ENCODE measurements at regions not wholly inside any gene's neighbourhood (a gene's known extent, or its start where the extent isn't known, plus 50 kb on each side); places are given as distances from the start of the nearest gene placed in this dataset.
A peak's percentile ranks its signal among the peaks of the same experiment; 100 is the strongest.

DNA sequence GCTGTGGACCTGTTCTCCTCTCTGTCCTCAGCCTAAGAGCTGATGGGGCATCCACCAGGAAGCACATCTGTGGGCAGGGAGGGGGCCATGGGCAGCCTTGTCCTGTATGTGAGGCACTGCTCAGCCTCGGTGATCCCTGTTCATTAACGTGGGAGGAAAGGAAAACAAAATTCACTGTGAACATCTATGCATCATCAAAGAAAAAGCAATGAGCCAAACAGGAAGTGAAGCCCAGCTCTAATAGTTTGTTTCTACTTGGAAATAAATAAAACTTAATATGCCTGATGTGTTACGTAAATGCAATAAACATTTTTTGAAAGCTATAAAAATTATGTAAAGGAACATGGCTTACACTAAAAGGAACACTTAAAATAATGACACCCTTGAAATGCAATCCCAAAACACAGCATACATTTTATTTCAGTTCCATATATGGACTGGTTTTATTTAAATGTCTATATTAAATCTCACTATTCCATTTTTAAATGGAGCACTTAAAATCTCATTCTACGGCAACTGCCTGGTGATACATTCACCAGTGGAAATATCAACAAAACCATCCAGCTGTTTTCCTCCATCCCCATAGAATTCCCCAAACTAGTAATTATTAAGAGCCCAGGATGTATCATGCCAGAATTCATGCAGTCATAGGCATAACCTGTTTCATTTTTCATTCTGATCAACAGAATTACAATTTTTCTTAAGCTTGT is 78.3 kb downstream of the ZNF280B start:
- H3K27ac ChIP-seq: no peak overlapping the region
- TF ChIP-seq, protein P1, sequence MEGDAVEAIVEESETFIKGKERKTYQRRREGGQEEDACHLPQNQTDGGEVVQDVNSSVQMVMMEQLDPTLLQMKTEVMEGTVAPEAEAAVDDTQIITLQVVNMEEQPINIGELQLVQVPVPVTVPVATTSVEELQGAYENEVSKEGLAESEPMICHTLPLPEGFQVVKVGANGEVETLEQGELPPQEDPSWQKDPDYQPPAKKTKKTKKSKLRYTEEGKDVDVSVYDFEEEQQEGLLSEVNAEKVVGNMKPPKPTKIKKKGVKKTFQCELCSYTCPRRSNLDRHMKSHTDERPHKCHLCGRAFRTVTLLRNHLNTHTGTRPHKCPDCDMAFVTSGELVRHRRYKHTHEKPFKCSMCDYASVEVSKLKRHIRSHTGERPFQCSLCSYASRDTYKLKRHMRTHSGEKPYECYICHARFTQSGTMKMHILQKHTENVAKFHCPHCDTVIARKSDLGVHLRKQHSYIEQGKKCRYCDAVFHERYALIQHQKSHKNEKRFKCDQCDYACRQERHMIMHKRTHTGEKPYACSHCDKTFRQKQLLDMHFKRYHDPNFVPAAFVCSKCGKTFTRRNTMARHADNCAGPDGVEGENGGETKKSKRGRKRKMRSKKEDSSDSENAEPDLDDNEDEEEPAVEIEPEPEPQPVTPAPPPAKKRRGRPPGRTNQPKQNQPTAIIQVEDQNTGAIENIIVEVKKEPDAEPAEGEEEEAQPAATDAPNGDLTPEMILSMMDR (IDR thresholded peaks at IDR 0.05; ENCODE audit: low read depth, low read length, missing control alignments): no peak
- no peaks in the 10 kb centered on the region for H3K36me3 ChIP-seq (replicated peaks)
- peaks cover 4% of the 10 kb centered on the region for H3K27me3 ChIP-seq (replicated peaks)
- DNase-seq: no peak
- no peak overlapping the region for H3K4me3 ChIP-seq (ENCODE audit: low read depth, low read length)
- in situ Hi-C loops (cut with HindIII; ENCODE audit: low pct_ligation_motif_present, low sequenced_read_pairs): no loop called here

GRCh38 chr22:22431271-22432220 is 77.0 kb downstream of the ZNF280B start:
- DNase-seq: peak; percentile 48
- no peaks in the 10 kb centered on the region for H3K36me3 ChIP-seq (replicated peaks)
- no peak overlapping the region for H3K4me3 ChIP-seq (ENCODE audit: low read depth, low read length)
- in situ Hi-C loops (cut with HindIII; ENCODE audit: low pct_ligation_motif_present, low sequenced_read_pairs): no loop called here
- no peak overlapping the region for H3K27ac ChIP-seq
- H3K27me3 ChIP-seq (replicated peaks): peaks cover 2% of the 10 kb centered on the region
- TF ChIP-seq, protein P1 (IDR thresholded peaks at IDR 0.05; ENCODE audit: low read depth, low read length, missing control alignments): peak; percentile 78

- no peak overlapping the region for H3K4me3 ChIP-seq (ENCODE audit: low read depth, low read length)
- peaks cover 2% of the 10 kb centered on the region for H3K27me3 ChIP-seq (replicated peaks)
- no peak overlapping the region for H3K27ac ChIP-seq
- in situ Hi-C loops (cut with HindIII; ENCODE audit: low pct_ligation_motif_present, low sequenced_read_pairs): no loop called here
- no peak for DNase-seq
- TF ChIP-seq, protein P1 (IDR thresholded peaks at IDR 0.05; ENCODE audit: low read depth, low read length, missing control alignments): no peak
- H3K36me3 ChIP-seq (replicated peaks): no peaks in the 10 kb centered on the region
These were observed 76.1 kb downstream of the ZNF280B start for GRCh38 chr22:22432479-22432878.

DNA sequence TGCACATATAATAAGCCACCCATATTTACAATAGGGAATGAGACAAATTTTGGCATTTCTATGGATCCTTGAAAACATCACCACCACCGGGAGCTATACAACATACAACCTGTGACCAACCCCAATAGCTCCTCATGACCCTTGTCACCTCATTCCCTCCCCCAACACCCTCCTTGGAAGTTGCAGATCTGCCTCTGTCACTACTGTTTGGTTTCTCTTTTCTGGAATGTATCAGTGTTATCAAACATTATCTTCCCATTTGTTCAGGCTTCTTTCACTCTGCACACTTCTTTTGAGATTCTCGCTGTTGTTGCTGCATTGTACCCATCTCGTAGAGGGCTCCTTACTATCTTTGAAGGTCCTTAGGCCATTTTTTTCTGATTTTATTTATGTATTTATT is 75.6 kb downstream of the ZNF280B start:
- H3K27me3 ChIP-seq (replicated peaks): peaks cover 2% of the 10 kb centered on the region
- no peak overlapping the region for H3K4me3 ChIP-seq (ENCODE audit: low read depth, low read length)
- no peak overlapping the region for H3K27ac ChIP-seq
- in situ Hi-C loops (cut with HindIII; ENCODE audit: low pct_ligation_motif_present, low sequenced_read_pairs): no loop called here
- H3K36me3 ChIP-seq (replicated peaks): no peaks in the 10 kb centered on the region
- TF ChIP-seq, protein P1 (IDR thresholded peaks at IDR 0.05; ENCODE audit: low read depth, low read length, missing control alignments): no peak
- no peak for DNase-seq

DNA sequence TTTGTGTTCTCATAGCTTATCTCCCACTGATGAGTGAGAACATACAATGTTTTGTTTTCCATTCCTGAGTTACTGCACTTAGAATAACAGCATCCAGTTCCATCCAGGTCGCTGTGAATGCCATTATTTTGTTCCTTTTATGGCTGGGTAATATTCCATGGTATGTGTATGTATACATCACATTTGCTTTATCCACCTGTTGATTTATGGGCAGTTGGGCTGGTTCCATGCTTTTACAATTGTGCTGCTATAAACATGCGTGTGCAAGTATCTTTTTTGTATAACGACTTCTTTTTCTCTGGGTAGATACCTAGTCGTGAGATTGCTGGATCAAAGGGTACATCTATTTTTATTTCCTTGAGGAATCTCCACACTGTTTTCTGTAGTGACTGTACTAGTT is 74.8 kb downstream of the ZNF280B start:
- TF ChIP-seq, protein P1 (IDR thresholded peaks at IDR 0.05; ENCODE audit: low read depth, low read length, missing control alignments): no peak
- DNase-seq: no peak
- Histone ChIP-seq H3K36me3 (replicated peaks) (no peaks in the 10 kb centered on the region), H3K27ac (no peak overlapping the region), H3K27me3 (replicated peaks) (peaks cover 2% of the 10 kb centered on the region), H3K4me3 (ENCODE audit: low read depth, low read length) (no peak overlapping the region)
- in situ Hi-C loops (cut with HindIII; ENCODE audit: low pct_ligation_motif_present, low sequenced_read_pairs): no loop called here
